HG03135 (cell line): ENCODE measurements at regions not wholly inside any gene's neighbourhood (a gene's known extent, or its start where the extent isn't known, plus 50 kb on each side); places are given as distances from the start of the nearest gene placed in this dataset.
"Not testable (repeated sequence)": the region's sequence is repeated elsewhere in the genome, so short reads cannot be mapped to it uniquely, and the experiment has no call there.

ENCODE experiments used
- ATAC-seq: cut with Tn5 transposase; IDR thresholded peaks from one replicate; pipeline ENCODE4 v1.9.1; 2021; ENCODE audit warnings: mild to moderate bottlenecking, moderate library complexity; ENCODE audit not compliant: unreplicated experiment

DNA sequence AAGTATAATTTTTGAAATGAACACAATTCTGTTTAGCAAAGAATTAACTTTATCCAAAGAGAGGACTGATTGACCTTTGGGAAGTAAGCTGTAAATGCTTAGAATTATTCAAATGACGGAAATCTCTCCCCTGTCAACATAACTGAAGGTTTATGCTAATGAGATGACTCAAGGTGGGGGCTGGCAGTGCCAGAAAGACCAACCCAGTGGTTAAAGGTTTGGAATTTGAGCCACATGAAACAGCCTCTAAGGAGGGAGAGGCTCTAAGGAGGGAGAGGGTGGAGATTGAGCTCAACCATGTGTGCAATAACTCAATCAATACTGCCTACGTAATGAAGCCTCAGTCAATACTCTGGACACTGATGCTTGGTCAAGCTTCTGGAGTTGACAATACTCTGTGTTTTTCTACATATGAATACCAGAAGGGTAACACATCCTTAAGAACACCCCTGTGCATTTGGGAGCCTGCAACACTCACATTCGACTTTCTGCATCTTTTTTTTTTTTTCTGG is 123.4 kb upstream of the TENT5A start:
- no peak for ATAC-seq

DNA sequence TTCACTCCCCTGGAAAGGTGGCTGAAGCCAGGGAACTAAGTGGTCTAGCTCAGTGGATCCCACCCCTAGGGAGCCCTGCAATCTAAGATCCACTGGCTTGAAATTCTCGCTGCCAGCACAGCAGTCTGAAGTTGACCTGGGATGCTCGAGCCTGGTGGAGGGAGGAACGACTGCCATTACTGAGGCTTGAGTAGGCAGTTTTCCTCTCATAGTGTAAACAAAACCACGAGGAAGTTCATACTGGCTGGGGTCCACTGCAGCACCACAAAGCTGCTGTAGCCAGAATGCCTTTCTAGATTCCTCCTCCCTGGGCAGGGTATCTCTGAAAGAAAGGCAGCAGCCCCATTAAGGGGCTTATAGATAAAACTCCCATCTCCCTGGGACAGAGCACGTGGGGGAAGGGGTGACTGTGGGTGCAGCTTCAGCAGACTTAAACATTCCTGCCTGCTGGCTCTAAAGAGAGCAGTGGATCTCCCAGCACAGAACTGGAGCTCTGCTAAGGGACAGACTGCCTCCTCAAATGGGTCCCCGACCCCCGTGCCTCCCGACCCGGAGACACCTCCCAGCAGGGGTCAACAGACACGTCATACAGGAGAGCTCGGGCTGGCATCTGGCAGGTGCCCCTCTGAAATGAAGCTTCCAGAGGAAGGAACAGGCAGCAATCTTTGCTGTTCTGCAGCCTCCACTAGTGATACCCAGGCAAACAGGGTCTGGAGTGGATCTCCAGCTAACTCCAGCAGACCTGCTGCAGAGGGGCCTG is 117.4 kb upstream of the TENT5A start:
- not testable (repeated sequence) for ATAC-seq

DNA sequence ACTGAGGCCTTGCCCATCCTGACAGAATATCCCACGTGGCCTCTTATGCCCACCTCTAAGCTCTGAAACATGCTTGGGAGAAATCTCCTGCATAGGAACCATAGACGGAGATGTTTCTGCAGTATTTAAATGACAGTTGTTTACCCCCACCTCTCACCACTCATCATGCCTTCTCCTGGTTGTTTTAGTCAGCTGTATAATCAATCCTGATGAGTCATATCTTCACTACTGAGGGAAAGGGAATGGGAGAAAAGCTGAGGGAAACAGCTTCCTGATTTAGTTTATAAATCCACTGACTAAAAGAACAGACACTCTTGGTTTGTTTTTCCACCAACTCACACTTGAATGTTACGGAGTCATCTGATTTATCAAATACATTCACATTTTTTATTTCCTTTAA is 113.2 kb upstream of the TENT5A start:
- no peak for ATAC-seq

DNA sequence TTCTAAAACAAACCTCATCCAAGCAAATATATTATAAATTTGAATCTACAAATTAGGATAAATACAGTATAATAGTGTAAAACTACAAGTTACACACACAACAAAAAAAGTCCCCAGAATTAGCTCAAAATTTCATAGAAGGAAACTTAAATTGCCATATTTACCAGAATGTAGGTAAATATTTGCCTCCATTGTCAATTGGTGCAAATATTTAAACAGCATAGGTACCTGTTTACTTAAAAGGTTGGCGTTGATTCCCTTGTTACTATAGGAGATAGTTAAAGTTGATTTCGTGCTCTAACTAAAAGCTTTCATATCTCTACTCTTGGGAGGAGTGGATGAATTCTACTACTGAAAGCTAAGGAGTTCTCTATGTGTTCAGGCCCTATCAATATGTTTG is 111.6 kb upstream of the TENT5A start:
- no peak for ATAC-seq

DNA sequence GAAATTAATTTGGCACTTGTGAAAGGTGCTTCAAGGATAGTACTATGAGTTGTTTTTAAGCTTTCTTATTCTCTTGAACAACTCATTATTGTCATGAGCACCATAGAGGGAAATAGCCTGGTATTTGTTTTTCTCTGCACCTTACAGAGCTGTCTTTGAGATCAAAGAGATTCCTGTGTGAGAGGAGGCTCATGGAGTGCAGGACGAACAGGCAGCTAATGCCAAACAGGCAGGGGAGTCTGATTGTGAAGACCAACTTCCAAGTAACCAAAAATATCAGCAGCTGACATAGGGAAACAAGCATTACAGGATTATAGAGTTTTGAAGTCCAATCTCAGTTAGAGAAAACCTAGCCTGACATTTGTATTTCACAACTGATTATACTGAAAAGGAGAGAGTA is 110.6 kb upstream of the TENT5A start:
- ATAC-seq = no peak

DNA sequence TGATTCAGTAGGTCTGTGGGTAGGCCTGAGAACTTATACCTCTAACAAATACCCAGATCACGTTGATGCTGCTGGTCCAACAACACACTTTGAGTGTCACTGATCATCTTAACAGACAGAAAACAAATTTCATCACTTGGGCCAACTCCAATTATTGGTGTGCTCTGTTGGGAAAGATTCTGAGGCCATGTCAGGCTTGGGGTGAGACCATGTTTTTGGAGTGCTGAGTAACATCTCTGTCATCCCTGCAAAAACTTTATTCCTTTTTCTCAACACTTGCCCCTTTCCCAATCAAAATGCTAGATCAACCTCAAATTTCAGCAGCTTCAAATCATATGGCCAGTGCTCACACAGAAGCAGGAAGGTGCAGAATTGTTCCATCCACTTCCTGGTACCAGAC is 108.8 kb upstream of the TENT5A start:
- ATAC-seq = no peak

DNA sequence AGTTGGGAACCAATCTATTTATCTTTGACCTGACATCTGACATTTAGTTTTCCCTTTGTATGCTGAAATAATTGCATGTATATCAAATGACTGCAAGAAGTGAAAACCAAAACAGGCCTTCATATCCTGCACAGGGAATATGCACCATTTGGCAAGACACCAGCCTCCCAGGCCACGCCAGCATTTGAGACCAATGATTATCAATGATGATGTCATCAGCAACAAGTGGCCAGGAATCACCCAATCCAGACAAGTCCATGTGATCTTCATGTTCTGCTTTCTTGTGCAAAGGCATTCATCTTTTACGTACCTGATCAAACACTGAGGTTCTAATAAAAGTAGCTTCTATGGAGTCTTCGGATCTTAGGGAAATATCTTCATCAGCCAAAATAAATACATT is 107.4 kb upstream of the TENT5A start:
- no peak for ATAC-seq

DNA sequence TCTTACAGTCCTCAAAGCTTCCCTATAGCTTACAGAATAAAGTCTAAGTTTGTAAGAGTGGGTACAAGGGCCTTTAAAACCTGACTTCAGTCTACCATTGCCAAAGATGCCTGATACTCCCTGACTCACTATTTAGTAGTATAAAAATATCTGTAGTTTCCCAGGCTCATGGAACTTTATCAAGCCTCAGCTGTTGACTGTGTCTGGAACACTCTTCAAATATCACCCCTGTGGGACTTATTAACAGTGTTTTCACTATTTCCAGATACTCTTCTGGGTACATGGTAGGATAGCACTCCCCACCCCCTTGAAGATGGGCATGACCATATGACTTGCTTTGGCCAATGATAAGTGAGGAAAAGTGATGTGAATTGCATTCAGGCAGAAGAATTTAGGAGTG is 105.3 kb upstream of the TENT5A start:
- no peak for ATAC-seq

DNA sequence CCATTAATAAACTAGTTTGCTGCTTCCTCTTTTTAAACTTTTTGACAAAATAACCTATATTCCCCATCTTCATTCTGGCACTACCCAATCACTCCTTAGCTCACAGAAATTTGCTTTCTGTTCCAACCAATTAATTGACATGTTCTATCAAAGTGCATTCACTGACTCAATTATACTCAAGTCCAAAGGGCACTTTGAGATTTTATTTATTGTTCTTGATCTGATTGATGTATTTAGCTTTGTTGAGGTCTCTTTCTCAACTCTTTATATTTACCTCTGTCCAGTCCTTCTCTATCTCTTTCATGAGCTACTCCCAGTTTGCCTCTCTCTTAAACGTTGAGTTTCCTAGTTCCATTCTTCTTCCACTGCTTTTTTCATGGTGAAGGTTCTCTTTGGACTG is 104.4 kb upstream of the TENT5A start:
- ATAC-seq = no peak

DNA sequence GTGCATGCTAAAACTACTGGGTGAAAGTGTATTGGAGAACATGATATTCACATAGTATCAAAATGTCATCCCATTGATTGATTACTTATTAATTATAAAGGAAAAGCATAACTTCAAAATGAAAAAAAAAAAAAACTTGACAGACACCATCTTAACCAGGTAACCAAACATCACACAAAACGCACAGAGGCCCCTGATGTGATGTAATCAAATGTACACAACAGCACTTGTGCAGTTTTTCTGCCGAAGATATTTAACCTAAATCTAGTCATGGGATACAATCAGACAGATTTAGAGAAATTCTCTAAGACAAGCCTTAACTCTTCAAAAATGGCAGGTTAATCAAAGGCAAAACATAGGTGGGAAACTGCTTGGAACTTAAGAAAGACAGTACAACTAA is 102.0 kb upstream of the TENT5A start:
- no peak for ATAC-seq

DNA sequence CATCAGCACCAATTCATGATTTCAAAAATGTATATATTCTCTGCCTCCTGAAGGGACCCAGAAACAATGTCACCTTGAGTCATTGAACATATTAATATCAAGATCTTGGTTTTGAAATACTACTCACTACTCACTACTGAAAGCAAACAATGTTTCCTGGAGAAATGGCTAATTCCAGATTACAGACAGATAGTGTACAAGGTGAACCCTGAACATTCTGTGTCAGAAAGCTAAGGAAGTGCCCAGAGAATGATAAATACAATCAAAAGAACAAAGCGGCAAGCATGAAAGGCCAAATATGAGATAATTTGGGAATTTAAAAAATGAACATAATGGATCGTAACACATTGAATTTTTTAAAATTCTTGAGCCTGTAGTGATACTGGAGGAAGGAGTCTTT is 101.5 kb upstream of the TENT5A start:
- ATAC-seq = no peak

DNA sequence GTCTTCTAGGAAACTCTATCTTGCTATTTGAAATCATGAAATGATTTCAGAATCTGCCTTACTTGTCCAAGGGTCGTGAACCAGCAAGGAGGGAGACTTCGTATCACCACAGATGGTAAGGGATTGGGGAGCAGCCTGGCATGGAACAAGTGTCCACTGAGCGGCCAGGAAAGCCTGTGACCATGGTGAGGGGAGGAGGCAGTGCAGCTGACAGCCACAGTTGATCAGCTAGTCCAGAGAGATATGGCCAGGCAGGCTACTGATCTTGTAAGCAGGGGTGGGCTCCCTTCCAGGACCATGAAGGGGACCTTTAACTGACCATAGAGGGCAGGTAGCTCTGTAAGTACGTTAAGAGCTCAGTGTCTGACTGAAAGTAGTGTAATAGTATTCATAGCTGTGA is 96.8 kb upstream of the TENT5A start:
- no peak for ATAC-seq

DNA sequence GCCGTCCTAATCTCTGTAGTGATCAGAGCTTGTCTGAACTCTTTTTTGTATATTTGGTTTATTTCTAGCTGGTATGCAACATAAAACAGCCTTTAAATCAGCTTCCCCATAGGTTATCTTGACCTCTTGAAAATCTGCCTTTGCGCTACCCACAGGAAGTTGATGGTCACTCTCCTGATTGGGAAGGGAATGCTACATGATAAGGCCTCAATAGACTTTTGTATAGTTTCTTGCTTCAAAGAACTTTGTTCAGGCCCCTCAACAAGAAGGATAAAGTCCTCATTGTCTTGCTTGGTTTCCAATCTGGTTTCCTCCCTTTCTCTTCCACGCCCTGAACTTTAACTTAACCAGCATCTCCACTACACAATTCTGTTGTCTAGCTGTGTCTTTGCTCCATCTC is 95.4 kb upstream of the TENT5A start:
- ATAC-seq = no peak

DNA sequence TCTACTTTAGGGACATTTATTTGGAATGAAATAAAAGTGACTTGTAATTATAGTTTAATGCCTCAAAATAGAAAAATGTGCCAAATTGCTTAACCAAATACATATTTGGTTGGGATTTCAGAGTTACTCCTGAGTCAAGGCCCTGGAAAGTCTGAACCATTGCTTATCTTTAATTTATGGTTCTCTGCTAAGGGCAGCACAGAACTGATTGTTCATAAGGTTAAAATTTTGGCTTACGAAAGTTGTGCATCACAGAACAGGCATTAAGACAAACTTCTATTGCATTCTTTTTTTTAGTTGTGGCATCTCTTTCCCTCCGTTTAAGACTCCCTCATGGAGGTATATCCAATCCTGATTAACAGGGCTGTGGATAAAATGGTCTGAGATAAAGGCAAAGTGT is 92.2 kb upstream of the TENT5A start:
- ATAC-seq = no peak

DNA sequence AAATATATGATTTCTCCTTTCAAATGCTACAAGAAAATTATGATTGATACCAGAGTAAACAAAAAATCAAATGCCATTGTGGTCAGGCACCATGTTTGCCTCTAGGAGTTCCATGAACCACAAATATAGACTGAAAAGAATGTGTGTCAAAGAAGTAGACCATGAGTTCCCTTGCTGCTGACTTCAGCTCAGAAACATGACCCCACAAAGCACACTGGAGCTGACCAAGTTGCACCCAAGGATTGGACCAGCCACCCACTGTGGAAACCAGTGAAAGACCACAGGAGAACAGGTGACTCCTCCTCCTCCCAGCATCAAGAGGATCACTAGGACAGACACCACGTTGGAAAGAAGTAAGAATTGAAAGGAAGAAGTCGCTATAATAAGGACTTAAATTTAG is 90.8 kb upstream of the TENT5A start:
- no peak for ATAC-seq

DNA sequence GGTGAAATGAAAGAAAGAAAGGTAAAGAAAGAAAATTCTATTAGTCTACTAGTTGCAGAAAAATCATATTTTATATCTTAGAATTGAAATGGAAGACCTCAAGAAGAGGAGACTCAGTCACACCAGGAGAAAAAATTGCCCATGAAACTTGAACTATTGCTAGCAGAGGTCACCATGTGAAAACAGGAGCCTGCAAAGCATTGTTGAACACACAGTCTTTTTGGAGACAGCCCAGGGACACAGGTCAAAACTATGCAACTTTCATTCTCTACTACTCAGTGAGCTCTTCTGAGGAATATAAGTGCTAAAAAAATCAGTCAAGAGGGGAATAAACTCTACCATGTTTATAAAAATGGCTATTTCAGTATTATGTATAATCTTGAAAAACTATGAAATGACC is 89.8 kb upstream of the TENT5A start:
- no peak for ATAC-seq

DNA sequence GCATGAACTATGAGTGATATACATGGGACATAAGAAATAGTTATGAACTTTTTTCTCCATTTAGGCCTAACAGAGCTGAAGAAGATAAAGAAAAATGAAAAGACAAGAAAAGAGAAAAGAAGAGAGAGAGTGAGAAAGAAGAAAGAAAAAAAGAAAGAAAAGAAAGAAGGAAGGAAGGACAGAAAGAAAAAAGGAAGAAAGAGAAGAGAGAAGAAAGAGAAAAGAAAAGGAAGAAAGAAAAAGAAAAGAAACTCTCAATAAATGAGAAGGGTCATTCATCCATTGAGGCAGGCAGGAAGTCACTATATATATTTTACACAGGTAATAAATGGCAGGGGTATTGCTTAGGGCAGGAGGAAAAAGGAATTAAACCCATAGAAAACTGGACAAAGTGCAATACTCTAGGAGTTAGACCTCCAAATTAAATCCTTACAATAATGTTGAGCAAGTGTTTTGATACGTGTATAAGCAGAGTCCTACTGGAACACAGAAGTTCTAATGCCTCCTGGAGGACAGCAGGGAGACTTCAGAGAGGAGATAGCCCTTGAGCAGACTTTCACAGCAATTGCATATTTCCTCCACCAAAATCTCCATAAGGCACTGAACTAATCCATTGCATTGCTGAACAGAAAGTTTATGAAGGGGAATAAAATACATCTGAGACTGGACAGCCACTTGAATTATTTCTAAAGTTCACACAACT is 86.4 kb upstream of the TENT5A start:
- ATAC-seq = no peak

DNA sequence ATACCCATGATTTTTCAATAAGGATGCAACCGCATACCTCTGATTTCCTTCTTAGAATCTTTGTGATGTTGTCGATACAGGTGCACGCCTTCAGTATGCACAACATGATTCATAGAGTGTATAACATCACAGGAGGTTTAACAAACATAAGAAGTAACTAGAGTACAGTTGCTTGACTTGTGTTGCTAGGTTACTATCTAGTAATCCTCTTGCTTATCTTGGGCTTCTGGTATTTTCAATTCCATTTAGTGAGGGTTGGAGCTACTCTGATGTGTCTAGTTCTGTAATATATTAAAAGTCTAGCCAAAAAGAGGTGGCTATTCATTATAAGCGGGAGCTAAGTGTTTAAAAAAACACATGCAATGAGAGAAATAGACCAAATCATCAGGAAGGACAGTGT is 85.5 kb upstream of the TENT5A start:
- ATAC-seq = no peak

DNA sequence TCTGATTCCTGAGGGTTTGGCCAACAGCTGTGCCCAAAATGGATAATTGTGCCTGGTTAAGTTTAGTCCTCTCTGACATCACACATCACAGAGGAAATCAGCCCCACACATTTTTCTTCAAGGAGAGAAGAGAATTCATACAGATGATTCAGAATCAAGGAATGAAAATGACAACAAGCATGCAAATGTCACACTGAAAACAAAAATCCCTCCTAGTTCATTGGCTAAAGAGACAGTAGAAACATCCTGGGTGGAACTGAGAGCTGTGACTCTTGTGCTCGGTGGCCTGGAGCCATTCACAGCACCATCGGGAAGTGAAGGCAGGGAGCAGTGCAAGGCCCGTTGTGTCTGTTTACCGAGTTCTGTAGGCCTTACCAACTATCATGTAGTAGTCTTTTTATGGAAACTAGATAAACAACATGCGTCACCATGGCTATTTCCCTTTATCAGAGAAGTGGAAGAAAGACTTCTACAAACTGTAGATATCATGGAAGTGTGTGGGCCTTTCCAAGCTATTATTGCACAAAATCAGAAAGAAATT is 81.7 kb upstream of the TENT5A start:
- ATAC-seq = no peak

DNA sequence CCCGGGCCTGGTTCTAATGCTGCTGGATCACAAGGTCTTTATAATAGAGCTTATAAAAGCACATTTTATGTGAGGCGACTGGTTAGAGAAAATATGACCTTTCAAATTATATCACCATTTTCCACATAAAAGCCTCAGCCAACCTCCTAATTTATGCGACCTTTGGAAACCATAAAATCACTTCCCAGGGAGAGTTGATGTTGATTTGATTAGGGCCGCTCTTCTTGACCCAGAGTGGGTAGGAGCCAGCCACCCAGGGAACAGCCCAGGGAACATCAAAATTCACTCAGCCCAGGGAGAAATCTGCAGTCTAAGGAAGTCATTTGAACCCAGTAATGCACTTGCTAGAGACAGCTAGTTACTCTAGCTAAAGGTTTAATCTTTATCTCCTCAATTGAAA is 79.8 kb upstream of the TENT5A start:
- ATAC-seq = no peak

DNA sequence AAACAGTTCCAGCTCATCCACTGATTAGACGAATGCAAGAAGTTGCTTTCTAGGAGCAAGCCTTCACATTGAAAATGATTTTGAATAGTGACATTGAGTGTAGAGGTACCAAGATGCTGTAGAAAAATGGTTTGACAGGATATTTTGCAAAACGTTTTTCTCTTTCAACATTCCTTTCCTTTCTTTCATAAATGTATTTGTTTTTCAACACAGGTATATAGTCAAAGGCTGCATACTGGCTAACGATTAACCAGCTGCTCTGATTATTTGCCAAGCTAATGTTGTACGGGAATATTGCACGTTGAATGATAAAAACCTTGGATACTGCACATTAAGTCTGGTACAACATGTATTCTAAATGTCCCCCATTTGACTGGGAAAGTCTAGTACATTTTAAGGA is 78.8 kb upstream of the TENT5A start:
- ATAC-seq = no peak

DNA sequence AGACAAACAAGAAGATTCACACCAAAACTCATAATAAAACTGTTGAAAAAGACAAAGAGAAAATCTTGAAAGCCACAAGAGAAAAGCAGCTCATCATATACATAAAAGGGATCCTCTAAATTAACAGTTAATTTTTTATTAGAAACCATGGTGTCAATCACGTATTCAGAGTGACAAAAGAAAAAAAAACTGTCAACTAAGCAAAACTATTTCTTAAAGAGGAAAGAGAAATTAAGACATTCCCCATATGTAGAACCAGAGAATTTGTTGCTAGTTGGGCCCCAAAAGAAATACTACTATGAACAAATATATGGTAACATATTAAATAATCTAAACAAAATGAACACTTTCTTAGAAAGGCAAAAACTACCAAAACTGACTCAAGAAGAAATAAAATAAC is 74.3 kb upstream of the TENT5A start:
- ATAC-seq = no peak
